Caco-2 (cell line): ENCODE measurements at regions not wholly inside any gene's neighbourhood (a gene's known extent, or its start where the extent isn't known, plus 50 kb on each side); places are given as distances from the start of the nearest gene placed in this dataset.

Experiments used
- BruUV-seq: library from RNA; stranded (reverse); fragments of 400-500 nt; replicated peaks from 2 replicates; lab custom pipeline; 2021; lab: Mats Ljungman, UMichigan
- CTCF ChIA-PET: fragments of 300-600 bp; sonication (Branson Sonifier 250); formaldehyde crosslinking; loops from one replicate; lab custom pipeline; 2022; ENCODE audit warnings: antibody characterized with exemption; lab: Charles Lee
- POLR2A ChIA-PET: fragments of 300-600 bp; sonication (Branson Sonifier 250); formaldehyde crosslinking; loops from one replicate; lab custom pipeline; 2022; ENCODE audit warnings: antibody characterized with exemption; lab: Charles Lee
- DNase-seq, 2 experiments: peaks; one replicate each; pipeline versions ENCODE4 v3.0.0 to v3.0.0-alpha.2; 2020 to 2022
- H3K27me3 ChIP-seq: replicated peaks from 2 replicates; pipeline ENCODE4 v1.6.0; 2011; ENCODE audit warnings: low read length; ENCODE audit not compliant: control insufficient read depth, insufficient read depth
- H3K36me3 ChIP-seq: 2 replicates; pipeline ENCODE4 v1.5.1; 2011; ENCODE audit warnings: low read length; ENCODE audit not compliant: control insufficient read depth, insufficient read depth
- H3K4me1 ChIP-seq: fragments of 250-450 bp; sonication (Bioruptor Pico); 2 replicates; pipeline ENCODE4 v1.5.1; 2020; ENCODE audit warnings: mild to moderate bottlenecking
- H3K4me3 ChIP-seq: 2 replicates; pipeline ENCODE4 v1.5.1; 2011; ENCODE audit warnings: low read depth, mild to moderate bottlenecking, control low read depth, low read length
- H3K9me3 ChIP-seq: fragments of 250-450 bp; sonication (Bioruptor Pico); 2 replicates; pipeline ENCODE4 v1.5.1; 2020; ENCODE audit warnings: mild to moderate bottlenecking, moderate library complexity
- H3K27ac Mint-ChIP-seq: one replicate; pipeline ENCODE4 v1.8.0; 2022; ENCODE audit warnings: mixed read lengths; ENCODE audit not compliant: unreplicated experiment
- H3K27me3 Mint-ChIP-seq: one replicate; pipeline ENCODE4 v1.8.0; 2022; ENCODE audit warnings: mixed read lengths; ENCODE audit not compliant: insufficient read depth, unreplicated experiment
- H3K36me3 Mint-ChIP-seq: one replicate; pipeline ENCODE4 v1.8.0; 2022; ENCODE audit warnings: mild to moderate bottlenecking, mixed read lengths; ENCODE audit not compliant: insufficient read depth, unreplicated experiment
- H3K4me1 Mint-ChIP-seq: one replicate; pipeline ENCODE4 v1.8.0; 2022; ENCODE audit warnings: low read depth, mixed read lengths; ENCODE audit not compliant: unreplicated experiment
- H3K4me3 Mint-ChIP-seq: one replicate; pipeline ENCODE4 v1.8.0; 2022; ENCODE audit warnings: mild to moderate bottlenecking, moderate library complexity, mixed read lengths; ENCODE audit not compliant: unreplicated experiment
- H3K9me3 Mint-ChIP-seq: one replicate; pipeline ENCODE4 v1.8.0; 2022; ENCODE audit warnings: mixed read lengths; ENCODE audit not compliant: unreplicated experiment
- intact Hi-C: fragments of 100-400 bp; cut with micrococcal nuclease; formaldehyde crosslinking; loops from one replicate; pipeline ENCODE4 v1.10.0; 2022; ENCODE audit not compliant: unreplicated experiment
- TF ChIP-seq, protein P1 (sequence below), 2 experiments: fragments of 200-600 bp in 1 of 2; IDR thresholded peaks; 1 replicate in 1 of 2; 2 replicates in 1 of 2; pipeline versions ENCODE4 v1.5.1 to v1.8.0; 2011 to 2022; ENCODE audit warnings: antibody characterized with exemption in 1 of 2, control low read depth in 1 of 2, inconsistent platforms in 1 of 2, low read depth in 1 of 2, low read length in 1 of 2, mild to moderate bottlenecking in 1 of 2, moderate library complexity in 1 of 2; ENCODE audit not compliant: insufficient read depth in 1 of 2, severe bottlenecking in 1 of 2, unreplicated experiment in 1 of 2

DNA sequence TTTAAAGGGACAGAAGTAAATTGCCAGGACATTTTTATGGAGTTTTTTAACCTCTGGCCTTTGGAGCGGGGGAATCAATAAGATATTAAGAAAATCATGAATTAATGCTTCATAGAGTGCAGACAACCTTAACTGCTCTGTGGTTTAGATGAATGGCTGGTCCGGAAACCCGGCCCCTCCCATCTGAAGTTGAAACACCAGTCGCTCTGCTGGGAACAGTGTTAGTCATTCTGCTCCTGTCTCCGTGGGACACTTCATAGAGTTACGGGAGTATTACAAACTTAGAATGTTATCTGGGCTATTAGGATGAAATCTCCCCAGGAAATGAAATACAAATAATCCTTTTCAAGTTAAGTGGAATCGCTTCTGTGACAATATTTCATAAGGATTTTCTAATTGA is 110.1 kb upstream of the IRX2 start:
- ChIA-PET POLR2A (no interaction called here), CTCF (no interaction called here)
- Mint-ChIP-seq H3K36me3 (no peaks in the 10 kb centered on the region), H3K4me1 (no peaks in the 10 kb centered on the region), H3K27ac (no peak overlapping the region), H3K4me3 (no peak overlapping the region), H3K9me3 (no peaks in the 10 kb centered on the region), H3K27me3 (no peaks in the 10 kb centered on the region)
- no TSS peak for BruUV-seq
- no peak overlapping the region for H3K4me3 ChIP-seq
- H3K36me3 ChIP-seq, result no peaks in the 10 kb centered on the region
- no peaks in the 10 kb centered on the region for H3K9me3 ChIP-seq
- no peak for DNase-seq
- H3K27me3 ChIP-seq, result no peaks in the 10 kb centered on the region
- intact Hi-C loops, result no loop called here
- TF ChIP-seq, protein P1, sequence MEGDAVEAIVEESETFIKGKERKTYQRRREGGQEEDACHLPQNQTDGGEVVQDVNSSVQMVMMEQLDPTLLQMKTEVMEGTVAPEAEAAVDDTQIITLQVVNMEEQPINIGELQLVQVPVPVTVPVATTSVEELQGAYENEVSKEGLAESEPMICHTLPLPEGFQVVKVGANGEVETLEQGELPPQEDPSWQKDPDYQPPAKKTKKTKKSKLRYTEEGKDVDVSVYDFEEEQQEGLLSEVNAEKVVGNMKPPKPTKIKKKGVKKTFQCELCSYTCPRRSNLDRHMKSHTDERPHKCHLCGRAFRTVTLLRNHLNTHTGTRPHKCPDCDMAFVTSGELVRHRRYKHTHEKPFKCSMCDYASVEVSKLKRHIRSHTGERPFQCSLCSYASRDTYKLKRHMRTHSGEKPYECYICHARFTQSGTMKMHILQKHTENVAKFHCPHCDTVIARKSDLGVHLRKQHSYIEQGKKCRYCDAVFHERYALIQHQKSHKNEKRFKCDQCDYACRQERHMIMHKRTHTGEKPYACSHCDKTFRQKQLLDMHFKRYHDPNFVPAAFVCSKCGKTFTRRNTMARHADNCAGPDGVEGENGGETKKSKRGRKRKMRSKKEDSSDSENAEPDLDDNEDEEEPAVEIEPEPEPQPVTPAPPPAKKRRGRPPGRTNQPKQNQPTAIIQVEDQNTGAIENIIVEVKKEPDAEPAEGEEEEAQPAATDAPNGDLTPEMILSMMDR (IDR thresholded peaks at IDR 0.05; ENCODE audit: insufficient read depth in 1 of 2, low read depth in 1 of 2, low read length in 1 of 2, severe bottlenecking in 1 of 2, unreplicated experiment in 1 of 2), result no peak
- no peaks in the 10 kb centered on the region for H3K4me1 ChIP-seq

DNA sequence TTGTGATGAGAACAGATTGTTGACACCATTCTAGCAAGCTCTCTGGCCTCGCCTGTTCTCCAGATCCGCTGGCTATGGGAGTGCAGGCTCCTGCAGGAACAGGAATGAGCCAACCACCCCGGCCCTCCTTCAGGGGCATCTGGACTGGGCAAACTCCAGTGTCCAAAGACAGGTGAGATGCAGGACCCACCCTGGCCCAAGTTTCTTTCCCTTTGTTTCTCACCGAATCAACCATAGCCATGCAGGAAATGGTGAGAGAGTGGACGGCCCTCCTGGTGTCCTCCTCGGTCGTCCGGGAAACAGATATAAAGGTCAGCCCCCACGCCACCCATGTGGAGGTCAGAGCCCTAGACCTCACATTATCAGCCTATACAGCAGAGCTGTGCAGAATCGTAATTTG is 108.6 kb upstream of the IRX2 start:
- intact Hi-C loops, result no loop called here
- Histone ChIP-seq H3K4me1 (no peaks in the 10 kb centered on the region), H3K36me3 (no peaks in the 10 kb centered on the region), H3K9me3 (no peaks in the 10 kb centered on the region), H3K4me3 (no peak overlapping the region), H3K27me3 (no peaks in the 10 kb centered on the region)
- CTCF ChIA-PET, result no interaction called here
- Mint-ChIP-seq H3K4me1 (no peaks in the 10 kb centered on the region), H3K27me3 (no peaks in the 10 kb centered on the region), H3K9me3 (no peaks in the 10 kb centered on the region), H3K4me3 (no peak overlapping the region), H3K36me3 (no peaks in the 10 kb centered on the region), H3K27ac (no peak overlapping the region)
- no TSS peak for BruUV-seq
- TF ChIP-seq, protein P1 (IDR thresholded peaks at IDR 0.05; ENCODE audit: insufficient read depth in 1 of 2, low read depth in 1 of 2, low read length in 1 of 2, severe bottlenecking in 1 of 2, unreplicated experiment in 1 of 2), result no peak
- DNase-seq, result no peak
- POLR2A ChIA-PET, result no interaction called here

DNA sequence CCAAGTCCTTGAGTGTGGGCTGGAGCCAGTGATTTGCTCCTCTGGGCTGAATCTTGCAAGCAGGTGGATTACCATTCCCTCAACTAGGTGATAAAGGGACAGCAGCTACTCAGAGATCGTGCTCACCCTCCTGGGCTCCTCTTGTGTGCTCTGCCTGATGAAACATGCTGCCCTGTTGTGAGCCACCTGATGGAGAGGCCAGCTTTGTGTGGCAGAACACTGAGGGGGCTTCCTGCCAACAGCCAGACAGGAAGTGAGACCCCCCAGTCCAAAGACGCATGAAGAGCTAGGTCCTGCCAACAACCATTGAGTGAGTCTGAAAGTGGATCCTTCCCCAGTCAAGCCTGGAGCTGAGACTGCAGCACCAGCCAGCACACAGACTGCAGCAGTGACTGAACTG is 106.4 kb upstream of the IRX2 start:
- Histone ChIP-seq H3K36me3 (no peaks in the 10 kb centered on the region), H3K9me3 (no peaks in the 10 kb centered on the region), H3K4me1 (no peaks in the 10 kb centered on the region), H3K27me3 (no peaks in the 10 kb centered on the region), H3K4me3 (no peak overlapping the region)
- Mint-ChIP-seq H3K27me3 (no peaks in the 10 kb centered on the region), H3K27ac (no peak overlapping the region), H3K36me3 (no peaks in the 10 kb centered on the region), H3K4me3 (no peak overlapping the region), H3K4me1 (no peaks in the 10 kb centered on the region), H3K9me3 (peaks cover 9% of the 10 kb centered on the region)
- POLR2A ChIA-PET, result interaction anchor here (0.6 kb wide), 1 partner anchor 78 kb away, joined by 3 read pairs; no protein-coding TSS in a partner anchor
- DNase-seq, result no peak
- TF ChIP-seq, protein P1 (IDR thresholded peaks at IDR 0.05; ENCODE audit: insufficient read depth in 1 of 2, low read depth in 1 of 2, low read length in 1 of 2, severe bottlenecking in 1 of 2, unreplicated experiment in 1 of 2), result no peak
- CTCF ChIA-PET, result no interaction called here
- intact Hi-C loops, result no loop called here
- BruUV-seq, result no TSS peak
